GM12878 (cell line): ENCODE measurements at regions not wholly inside any gene's neighbourhood (a gene's known extent, or its start where the extent isn't known, plus 50 kb on each side); places are given as distances from the start of the nearest gene placed in this dataset.

Source experiments
- CTCF ChIP-seq, 3 experiments: IDR thresholded peaks in 2 of 3; conservative IDR thresholded peaks in 1 of 3; 2 replicates each; pipeline ENCODE4 v1.5.1; 2011; ENCODE audit warnings: low read depth in 3 of 3, low read length in 3 of 3, mild to moderate bottlenecking in 3 of 3, control low read depth in 2 of 3, moderate library complexity in 2 of 3, inconsistent platforms in 1 of 3, mixed read lengths in 1 of 3; ENCODE audit not compliant: control insufficient read depth in 2 of 3, insufficient read depth in 1 of 3; ENCODE audit errors: extremely low read depth in 1 of 3
- FOS ChIP-seq: IDR thresholded peaks from 3 replicates; pipeline ENCODE4 v1.6.1; 2011; ENCODE audit warnings: borderline replicate concordance; ENCODE audit not compliant: insufficient read length; ENCODE audit errors: extremely low read depth
- SIN3A ChIP-seq: IDR thresholded peaks from 2 replicates; pipeline ENCODE4 v1.6.1; 2012; ENCODE audit warnings: low read depth, low read length, improper control_type of control experiment
- SRF ChIP-seq, 2 experiments: IDR thresholded peaks; 2 replicates each; pipeline ENCODE4 v1.6.1; 2011; ENCODE audit warnings: low read depth in 2 of 2, low read length in 2 of 2, mild to moderate bottlenecking in 1 of 2, moderate library complexity in 1 of 2
- TAF1 ChIP-seq: IDR thresholded peaks from 2 replicates; pipeline ENCODE4 v1.6.1; 2011; ENCODE audit warnings: mild to moderate bottlenecking, low read depth, low read length, borderline replicate concordance

GRCh38 chr2:153106802-153107477 is 371.6 kb downstream of the RPRM start:
- TF ChIP-seq CTCF (IDR thresholded peaks at IDR 0.05 in 2 of 3, conservative IDR thresholded peaks at IDR 0.05 in 1 of 3; ENCODE audit: control insufficient read depth in 2 of 3, extremely low read depth in 1 of 3, insufficient read depth in 1 of 3, low read depth in 3 of 3, low read length in 3 of 3) (no peak), SIN3A (no peak), TAF1 (no peak), SRF (IDR thresholded peaks at IDR 0.05; ENCODE audit: low read depth in 2 of 2, low read length in 2 of 2) (no peak), FOS (no peak)
